ENCODE measurements at regions not wholly inside any gene's neighbourhood (a gene's known extent, or its start where the extent isn't known, plus 50 kb on each side); places are given as distances from the start of the nearest gene placed in this dataset.
"Not testable (repeated sequence)": the region's sequence is repeated elsewhere in the genome, so short reads cannot be mapped to it uniquely, and the experiment has no call there.

GRCh38 chr12:91889059-91889458 is 256.6 kb downstream of the BTG1 start:
- no peak for DNase-seq (ENCODE audit: low spot score)

GRCh38 chr12:91887957-91888356 is 257.7 kb downstream of the BTG1 start:
- DNase-seq (ENCODE audit: low spot score) = peak; percentile 9

- DNase-seq (ENCODE audit: low spot score) = peak; percentile 21
Observed at GRCh38 chr12:91885851-91886731, 259.6 kb downstream of the BTG1 start.

GRCh38 chr12:91884230-91884629 is 261.4 kb downstream of the BTG1 start:
- DNase-seq (ENCODE audit: low spot score) = no peak

- DNase-seq (ENCODE audit: low spot score) = no peak
Observed at GRCh38 chr12:91883811-91884210, 261.8 kb downstream of the BTG1 start.

- no peak for DNase-seq (ENCODE audit: low spot score)
Observed at GRCh38 chr12:91882910-91883309, 262.7 kb downstream of the BTG1 start.

GRCh38 chr12:91880528-91880927 is 265.1 kb downstream of the BTG1 start:
- DNase-seq (ENCODE audit: low spot score) = no peak

GRCh38 chr12:91877456-91878235 is 268.0 kb downstream of the BTG1 start:
- DNase-seq (ENCODE audit: low spot score) = peak; percentile 10

GRCh38 chr12:91877022-91877421 is 268.6 kb downstream of the BTG1 start:
- peak; percentile 10 for DNase-seq (ENCODE audit: low spot score)

GRCh38 chr12:91875671-91876070 is 270.0 kb downstream of the BTG1 start:
- DNase-seq (ENCODE audit: low spot score) = not testable (repeated sequence)

GRCh38 chr12:91874086-91874865 is 271.4 kb downstream of the BTG1 start:
- DNase-seq (ENCODE audit: low spot score) = no peak

GRCh38 chr12:91871751-91872150 is 273.9 kb downstream of the BTG1 start:
- DNase-seq (ENCODE audit: low spot score) = no peak

- DNase-seq (ENCODE audit: low spot score) = peak; percentile 4
Observed at GRCh38 chr12:91870872-91871707, 274.6 kb downstream of the BTG1 start.

GRCh38 chr12:91868054-91868453 is 277.6 kb downstream of the BTG1 start:
- no peak for DNase-seq (ENCODE audit: low spot score)

GRCh38 chr12:91866566-91866965 is 279.1 kb downstream of the BTG1 start:
- DNase-seq (ENCODE audit: low spot score) = no peak

GRCh38 chr12:91863702-91864101 is 281.9 kb downstream of the BTG1 start:
- no peak for DNase-seq (ENCODE audit: low spot score)

- DNase-seq (ENCODE audit: low spot score) = no peak
Observed at GRCh38 chr12:91861554-91861953, 284.1 kb downstream of the BTG1 start.

- DNase-seq (ENCODE audit: low spot score) = no peak
Observed at GRCh38 chr12:91859347-91859746, 286.3 kb downstream of the BTG1 start.

GRCh38 chr12:91857813-91858542 is 287.7 kb downstream of the BTG1 start:
- DNase-seq (ENCODE audit: low spot score) = no peak

GRCh38 chr12:91854725-91855124 is 290.9 kb downstream of the BTG1 start:
- DNase-seq (ENCODE audit: low spot score) = no peak

Measured in HT-29 (cell line).